GM18505 (cell line): ENCODE measurements at regions not wholly inside any gene's neighbourhood (a gene's known extent, or its start where the extent isn't known, plus 50 kb on each side); places are given as distances from the start of the nearest gene placed in this dataset.
A peak's percentile ranks its signal among the peaks of the same experiment; 100 is the strongest.

Experiments used
- ATAC-seq: cut with Tn5 transposase; IDR thresholded peaks from one replicate; pipeline ENCODE4 v1.9.1; 2021; ENCODE audit not compliant: unreplicated experiment
- POLR2A ChIP-seq: IDR thresholded peaks from 4 replicates; pipeline ENCODE4 v1.6.1; 2011; ENCODE audit warnings: borderline replicate concordance; ENCODE audit not compliant: insufficient read depth, insufficient read length; ENCODE audit errors: extremely low read depth

GRCh38 chrX:5656544-5656943 is 572.1 kb downstream of the NLGN4X start:
- no peak for TF ChIP-seq POLR2A
- no peak for ATAC-seq

- no peak for TF ChIP-seq POLR2A
- no peak for ATAC-seq
Observed at GRCh38 chrX:5650904-5651303, 577.8 kb downstream of the NLGN4X start.

- no peak for TF ChIP-seq POLR2A
- no peak for ATAC-seq
Observed at GRCh38 chrX:5648941-5649568, 579.6 kb downstream of the NLGN4X start.

GRCh38 chrX:5646818-5647217 is 581.8 kb downstream of the NLGN4X start:
- peak; percentile 99 for ATAC-seq
- TF ChIP-seq POLR2A = no peak

GRCh38 chrX:5644776-5645175 is 583.9 kb downstream of the NLGN4X start:
- no peak for TF ChIP-seq POLR2A
- no peak for ATAC-seq

- ATAC-seq = no peak
- TF ChIP-seq POLR2A = no peak
Observed at GRCh38 chrX:5640071-5640470, 588.6 kb downstream of the NLGN4X start.

GRCh38 chrX:5638572-5638971 is 590.1 kb downstream of the NLGN4X start:
- TF ChIP-seq POLR2A = no peak
- no peak for ATAC-seq

- no peak for ATAC-seq
- TF ChIP-seq POLR2A = no peak
Observed at GRCh38 chrX:5632887-5633286, 595.8 kb downstream of the NLGN4X start.

GRCh38 chrX:5632061-5632614 is 596.5 kb downstream of the NLGN4X start:
- no peak for TF ChIP-seq POLR2A

GRCh38 chrX:5617666-5618065 is 611.0 kb downstream of the NLGN4X start:
- no peak for TF ChIP-seq POLR2A
- ATAC-seq = no peak

More at GRCh38 chrX:5632061-5632614, 596.5 kb downstream of the NLGN4X start:
- ATAC-seq = no peak

- TF ChIP-seq POLR2A = no peak
- no peak for ATAC-seq
Observed at GRCh38 chrX:5595570-5595969, 633.1 kb downstream of the NLGN4X start.

- ATAC-seq = no peak
- no peak for TF ChIP-seq POLR2A
Observed at GRCh38 chrX:5586726-5587125, 641.9 kb downstream of the NLGN4X start.

GRCh38 chrX:5575407-5575806 is 653.3 kb downstream of the NLGN4X start:
- no peak for ATAC-seq
- TF ChIP-seq POLR2A = no peak

- ATAC-seq = no peak
- no peak for TF ChIP-seq POLR2A
Observed at GRCh38 chrX:5568934-5569333, 659.7 kb downstream of the NLGN4X start.
